Gastroesophageal sphincter (tissue), 3 donors: ENCODE measurements at regions not wholly inside any gene's neighbourhood (a gene's known extent, or its start where the extent isn't known, plus 50 kb on each side); places are given as distances from the start of the nearest gene placed in this dataset.

Source experiments
- EP300 ChIP-seq: sonication (generic); formaldehyde crosslinking; IDR thresholded peaks from one replicate; pipeline ENCODE4 v1.6.1; 2017; ENCODE audit warnings: antibody characterized with exemption, mild to moderate bottlenecking
- POLR2A ChIP-seq, 2 donors: fragments of 450-650 bp; IDR thresholded peaks; one replicate each; pipeline ENCODE4 v1.6.1; 2017; ENCODE audit warnings: antibody characterized with exemption in 2 of 2, mild to moderate bottlenecking in 2 of 2, moderate library complexity in 1 of 2
- POLR2AphosphoS5 ChIP-seq: sonication (generic); formaldehyde crosslinking; IDR thresholded peaks from one replicate; pipeline ENCODE4 v1.6.1; 2017; ENCODE audit warnings: antibody characterized with exemption
- TF ChIP-seq, protein P1 (sequence below), 4 experiments: fragments of 200-600 bp in 2 of 4; fragments of 450-650 bp in 2 of 4; sonication (generic) in 1 of 4; IDR thresholded peaks; one replicate each; pipeline ENCODE4 v1.5.1; 2017 to 2019; ENCODE audit warnings: antibody characterized with exemption in 4 of 4, mild to moderate bottlenecking in 2 of 4, moderate library complexity in 2 of 4

DNA sequence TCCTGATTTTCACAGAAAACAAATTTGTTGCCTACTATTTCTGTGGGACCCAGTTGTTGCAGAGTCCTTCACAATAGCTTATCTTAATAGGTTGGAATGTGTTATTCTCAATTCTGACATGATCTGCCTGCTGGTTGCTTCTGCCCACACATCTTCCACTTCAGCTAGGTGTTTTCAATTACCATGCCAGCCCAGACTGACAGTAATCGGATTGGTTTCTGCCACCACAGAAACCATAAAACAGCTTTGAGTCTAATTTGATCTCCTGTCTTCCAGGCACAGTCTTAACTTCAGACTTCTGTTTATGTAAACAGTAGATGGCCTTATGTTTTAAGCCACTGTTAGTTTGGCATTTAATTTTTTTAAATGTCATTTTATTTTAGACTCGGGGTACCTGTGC lies 248.2 kb upstream of the RBMS1 start:
- TF ChIP-seq, protein P1, sequence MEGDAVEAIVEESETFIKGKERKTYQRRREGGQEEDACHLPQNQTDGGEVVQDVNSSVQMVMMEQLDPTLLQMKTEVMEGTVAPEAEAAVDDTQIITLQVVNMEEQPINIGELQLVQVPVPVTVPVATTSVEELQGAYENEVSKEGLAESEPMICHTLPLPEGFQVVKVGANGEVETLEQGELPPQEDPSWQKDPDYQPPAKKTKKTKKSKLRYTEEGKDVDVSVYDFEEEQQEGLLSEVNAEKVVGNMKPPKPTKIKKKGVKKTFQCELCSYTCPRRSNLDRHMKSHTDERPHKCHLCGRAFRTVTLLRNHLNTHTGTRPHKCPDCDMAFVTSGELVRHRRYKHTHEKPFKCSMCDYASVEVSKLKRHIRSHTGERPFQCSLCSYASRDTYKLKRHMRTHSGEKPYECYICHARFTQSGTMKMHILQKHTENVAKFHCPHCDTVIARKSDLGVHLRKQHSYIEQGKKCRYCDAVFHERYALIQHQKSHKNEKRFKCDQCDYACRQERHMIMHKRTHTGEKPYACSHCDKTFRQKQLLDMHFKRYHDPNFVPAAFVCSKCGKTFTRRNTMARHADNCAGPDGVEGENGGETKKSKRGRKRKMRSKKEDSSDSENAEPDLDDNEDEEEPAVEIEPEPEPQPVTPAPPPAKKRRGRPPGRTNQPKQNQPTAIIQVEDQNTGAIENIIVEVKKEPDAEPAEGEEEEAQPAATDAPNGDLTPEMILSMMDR (IDR thresholded peaks at IDR 0.05) = no peak
- TF ChIP-seq EP300 (no peak), POLR2A (IDR thresholded peaks at IDR 0.05) (no peak), POLR2AphosphoS5 (no peak)
